Ovary (tissue), 7 donors: ENCODE measurements at regions not wholly inside any gene's neighbourhood (a gene's known extent, or its start where the extent isn't known, plus 50 kb on each side); places are given as distances from the start of the nearest gene placed in this dataset.
"Not testable (repeated sequence)": the region's sequence is repeated elsewhere in the genome, so short reads cannot be mapped to it uniquely, and the experiment has no call there.

Experiments used
- DNase-seq, 5 donors: peaks; one replicate each; pipeline ENCODE4 v3.0.0-alpha.2; 2019 to 2020
- H3K27ac ChIP-seq, 2 donors: fragments of 200-600 bp; one replicate each; pipeline versions ENCODE4 v1.5.1 to v1.8.0; 2019 to 2022
- H3K27me3 ChIP-seq: fragments of 200-600 bp; one replicate; pipeline ENCODE4 v1.8.0; 2022
- H3K36me3 ChIP-seq: fragments of 200-600 bp; sonication (generic); one replicate; pipeline ENCODE4 v1.5.1; 2019
- H3K4me1 ChIP-seq: one replicate; pipeline ENCODE4 v1.8.1; 2013; ENCODE audit warnings: mild to moderate bottlenecking, moderate library complexity; ENCODE audit not compliant: insufficient read depth
- H3K4me3 ChIP-seq: fragments of 200-600 bp; sonication (generic); one replicate; pipeline ENCODE4 v1.5.1; 2017
- H3K9me3 ChIP-seq, 2 donors: fragments of 200-600 bp in 1 of 2; sonication (generic) in 1 of 2; one replicate each; pipeline versions ENCODE4 v1.5.1 to v1.8.1; 2013 to 2019; ENCODE audit warnings: mild to moderate bottlenecking in 1 of 2, moderate library complexity in 1 of 2
- EP300 ChIP-seq: sonication (generic); formaldehyde crosslinking; IDR thresholded peaks from one replicate; pipeline ENCODE4 v1.6.1; 2017; ENCODE audit warnings: antibody characterized with exemption
- POLR2A ChIP-seq: fragments of 450-650 bp; IDR thresholded peaks from one replicate; pipeline ENCODE4 v1.6.1; 2017; ENCODE audit warnings: antibody characterized with exemption, mild to moderate bottlenecking, moderate library complexity
- WGBS, 3 donors: extraction: QIAGEN DNeasy Blood & Tissue Kit in 1 of 3; methylation state at CpG; one replicate each; pipeline versions ENCODE4 v1.1.5 to v1.1.7; 2013 to 2017; 5-methylcytosine and 5-hydroxymethylcytosine counted together
- intact Hi-C, 4 donors: fragments of 100-400 bp; cut with DNase I; formaldehyde crosslinking; loops; one replicate each; pipeline versions ENCODE4 v1.11.0 to v1.15.1; 2022 to 2023
- TF ChIP-seq, protein P1 (sequence below), 3 donors: fragments of 450-650 bp in 2 of 3; fragments of 200-600 bp in 1 of 3; IDR thresholded peaks; one replicate each; pipeline versions ENCODE4 v1.5.1 to v1.8.0; 2016 to 2022; ENCODE audit warnings: antibody characterized with exemption in 3 of 3, mild to moderate bottlenecking in 1 of 3
- donor health status: DM: no; HTN: no; CAD: no; lungs with moderate emphysema.
- donor health status: DM: no; HTN: no; CAD: no.
- donor health status: Bipolar disorder and iron deficiency.
- donor health status: DM: no; HTN: no; CAD: no.
- donor health status: DM: yes; HTN: yes; CAD: no.

DNA sequence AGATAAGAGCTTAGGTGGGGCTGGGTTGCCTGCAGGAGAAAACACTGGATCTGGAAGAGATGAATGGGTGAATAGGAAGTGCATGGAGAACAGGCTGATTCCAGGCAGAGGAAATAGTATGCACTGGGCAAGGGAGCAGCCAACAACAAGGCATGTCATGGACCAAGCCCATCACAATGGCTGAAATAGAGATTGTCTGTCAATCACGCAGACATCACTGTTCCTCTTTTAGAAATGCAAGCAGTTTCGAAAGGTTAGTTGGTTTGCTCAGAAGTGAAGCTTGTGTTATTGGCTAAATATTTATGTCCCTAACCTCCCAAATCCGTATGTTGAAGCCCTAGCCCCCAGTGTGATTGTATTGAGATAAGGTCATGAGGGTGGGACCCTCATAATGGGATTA, 621.7 kb upstream of the CDH11 start:
- no peak overlapping the region for H3K4me3 ChIP-seq
- H3K27ac ChIP-seq = no peak overlapping the region
- no peak for DNase-seq
- no peaks in the 10 kb centered on the region for H3K36me3 ChIP-seq
- intact Hi-C loops = no loop called here
- H3K27me3 ChIP-seq = no peaks in the 10 kb centered on the region
- no peaks in the 10 kb centered on the region for H3K9me3 ChIP-seq
- no peaks in the 10 kb centered on the region for H3K4me1 ChIP-seq
- WGBS, 3 donors = 93 to 95% (median 95%) methylated on average over 3 of the region's 3 CpGs
- TF ChIP-seq EP300 (no peak), POLR2A (no peak)
- TF ChIP-seq, protein P1, sequence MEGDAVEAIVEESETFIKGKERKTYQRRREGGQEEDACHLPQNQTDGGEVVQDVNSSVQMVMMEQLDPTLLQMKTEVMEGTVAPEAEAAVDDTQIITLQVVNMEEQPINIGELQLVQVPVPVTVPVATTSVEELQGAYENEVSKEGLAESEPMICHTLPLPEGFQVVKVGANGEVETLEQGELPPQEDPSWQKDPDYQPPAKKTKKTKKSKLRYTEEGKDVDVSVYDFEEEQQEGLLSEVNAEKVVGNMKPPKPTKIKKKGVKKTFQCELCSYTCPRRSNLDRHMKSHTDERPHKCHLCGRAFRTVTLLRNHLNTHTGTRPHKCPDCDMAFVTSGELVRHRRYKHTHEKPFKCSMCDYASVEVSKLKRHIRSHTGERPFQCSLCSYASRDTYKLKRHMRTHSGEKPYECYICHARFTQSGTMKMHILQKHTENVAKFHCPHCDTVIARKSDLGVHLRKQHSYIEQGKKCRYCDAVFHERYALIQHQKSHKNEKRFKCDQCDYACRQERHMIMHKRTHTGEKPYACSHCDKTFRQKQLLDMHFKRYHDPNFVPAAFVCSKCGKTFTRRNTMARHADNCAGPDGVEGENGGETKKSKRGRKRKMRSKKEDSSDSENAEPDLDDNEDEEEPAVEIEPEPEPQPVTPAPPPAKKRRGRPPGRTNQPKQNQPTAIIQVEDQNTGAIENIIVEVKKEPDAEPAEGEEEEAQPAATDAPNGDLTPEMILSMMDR (IDR thresholded peaks at IDR 0.05) = no peak

DNA sequence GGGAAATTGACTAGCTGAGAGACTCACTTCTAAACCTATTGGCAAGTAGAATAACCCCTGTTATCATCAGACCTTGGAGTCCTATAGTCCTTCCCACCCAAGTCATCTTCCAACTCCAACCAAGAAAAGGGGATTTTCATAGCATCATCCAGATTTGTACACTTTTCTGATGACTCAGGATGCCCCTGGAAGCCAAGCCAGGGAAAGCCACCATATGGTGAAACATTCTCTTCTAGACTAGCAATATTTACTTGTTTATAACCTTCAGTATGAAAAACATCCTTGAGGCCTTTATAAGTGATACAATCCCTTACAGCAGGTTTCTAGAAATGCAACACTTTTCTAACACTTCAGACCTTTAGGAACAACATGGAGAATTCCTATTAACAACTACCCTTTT, 618.8 kb upstream of the CDH11 start:
- intact Hi-C loops = no loop called here
- no peak for DNase-seq
- Histone ChIP-seq H3K4me3 (no peak overlapping the region), H3K27ac (no peak overlapping the region), H3K9me3 (no peaks in the 10 kb centered on the region), H3K36me3 (no peaks in the 10 kb centered on the region), H3K27me3 (no peaks in the 10 kb centered on the region), H3K4me1 (no peaks in the 10 kb centered on the region)
- TF ChIP-seq POLR2A (no peak), EP300 (no peak)
- TF ChIP-seq, protein P1 (IDR thresholded peaks at IDR 0.05) = no peak

DNA sequence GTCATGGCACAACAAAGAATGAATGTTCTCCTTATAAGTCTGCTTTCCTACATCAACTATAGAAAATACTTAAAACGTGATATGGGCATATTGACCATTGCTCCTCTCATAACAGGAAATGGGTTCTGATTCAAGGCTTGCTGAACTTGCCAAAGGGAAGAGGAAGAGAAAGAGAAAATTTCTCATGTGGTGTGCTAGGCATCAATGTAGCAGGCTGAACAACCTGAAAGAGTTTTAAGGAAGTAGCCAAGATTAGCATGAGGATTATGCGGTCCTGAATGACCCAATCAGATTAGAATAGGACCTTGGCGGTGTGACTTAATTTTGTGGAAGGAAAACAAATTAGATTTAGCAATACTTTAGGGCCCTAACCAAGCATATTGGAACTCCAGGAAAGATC, 617.7 kb upstream of the CDH11 start:
- no peak overlapping the region for H3K4me3 ChIP-seq
- no peaks in the 10 kb centered on the region for H3K4me1 ChIP-seq
- H3K36me3 ChIP-seq = no peaks in the 10 kb centered on the region
- no peak for TF ChIP-seq POLR2A
- TF ChIP-seq, protein P1 (IDR thresholded peaks at IDR 0.05) = no peak
- no peak for TF ChIP-seq EP300
- no peaks in the 10 kb centered on the region for H3K9me3 ChIP-seq
- H3K27ac ChIP-seq = no peak overlapping the region
- no peaks in the 10 kb centered on the region for H3K27me3 ChIP-seq
- DNase-seq = no peak
- intact Hi-C loops = no loop called here
- 70 to 76% (median 72%) methylated on average over 3 of the region's 3 CpGs for WGBS, 3 donors

DNA sequence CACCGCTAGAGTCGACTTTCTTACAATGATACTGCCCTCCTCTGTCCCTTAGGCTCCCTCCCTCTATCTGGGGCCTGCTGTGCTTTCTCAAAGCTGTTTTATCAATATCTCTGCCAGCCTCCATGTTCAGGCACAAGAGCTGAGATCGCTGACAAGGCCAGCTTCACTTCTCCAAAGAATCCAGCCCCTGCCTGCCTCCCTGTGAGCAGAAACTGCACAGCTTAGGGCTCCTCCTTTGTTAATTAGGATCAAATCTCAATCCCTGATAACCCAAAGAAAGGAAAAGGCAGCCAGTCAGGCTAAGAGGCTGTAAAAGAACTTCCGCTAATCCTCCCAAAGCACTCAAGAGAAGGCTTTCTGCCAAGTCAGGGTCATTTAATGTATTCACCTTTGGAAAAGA, 616.0 kb upstream of the CDH11 start:
- Histone ChIP-seq H3K4me3 (no peak overlapping the region), H3K36me3 (no peaks in the 10 kb centered on the region), H3K9me3 (no peaks in the 10 kb centered on the region), H3K27me3 (no peaks in the 10 kb centered on the region), H3K4me1 (no peaks in the 10 kb centered on the region), H3K27ac (no peak overlapping the region)
- no peak for TF ChIP-seq EP300
- no peak for TF ChIP-seq POLR2A
- TF ChIP-seq, protein P1 (IDR thresholded peaks at IDR 0.05) = no peak
- intact Hi-C loops = no loop called here
- no peak for DNase-seq
- 60 to 66% (median 61%) methylated on average over 4 of the region's 4 CpGs for WGBS, 3 donors

DNA sequence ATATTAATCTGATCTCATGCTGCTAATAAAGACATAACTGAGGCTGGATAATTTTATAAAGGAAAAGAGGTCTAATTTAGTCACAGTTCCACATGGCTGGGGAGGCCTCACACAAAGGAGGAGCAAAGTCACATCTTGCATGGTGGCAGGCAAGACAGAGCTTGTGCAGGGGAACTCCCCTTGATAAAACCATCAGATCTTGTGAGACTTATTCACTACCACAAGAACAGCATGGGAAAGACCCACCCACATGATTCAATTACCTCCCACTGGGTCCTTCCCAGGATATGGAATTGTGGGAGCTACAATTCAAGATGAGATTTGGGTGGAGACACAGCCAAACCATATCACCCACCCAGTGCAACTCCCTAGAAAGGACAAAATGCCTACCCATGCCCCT, 613.8 kb upstream of the CDH11 start:
- H3K4me3 ChIP-seq, H3K9me3 ChIP-seq, H3K4me1 ChIP-seq, intact Hi-C loops, H3K27ac ChIP-seq, DNase-seq, H3K27me3 ChIP-seq, H3K36me3 ChIP-seq: not testable (repeated sequence)
